ENCODE measurements at regions not wholly inside any gene's neighbourhood (a gene's known extent, or its start where the extent isn't known, plus 50 kb on each side); places are given as distances from the start of the nearest gene placed in this dataset.

GRCh38 chr3:152916753-152917279 lies 81.9 kb downstream of the P2RY1 start:
- H4K20me1 ChIP-seq (ENCODE audit: insufficient read depth, poor library complexity, severe bottlenecking), result no peaks in the 10 kb centered on the region
- no peak overlapping the region for H3K4me2 ChIP-seq
- H3K27ac ChIP-seq, result no peak overlapping the region
- H3K9me2 ChIP-seq (replicated peaks; ENCODE audit: insufficient read depth), result no peaks in the 10 kb centered on the region
- H3K4me1 ChIP-seq (ENCODE audit: insufficient read depth), result no peaks in the 10 kb centered on the region
- TF ChIP-seq EZH2phosphoT487 (IDR thresholded peaks at IDR 0.05; ENCODE audit: low read depth, severe bottlenecking, unreplicated experiment), result no peak
- no peak for TF ChIP-seq CTCF (IDR thresholded peaks at IDR 0.05; ENCODE audit: poor library complexity)
- TF ChIP-seq EZH2 (IDR thresholded peaks at IDR 0.05; ENCODE audit: borderline replicate concordance), result no peak
- no peaks in the 10 kb centered on the region for H3K79me2 ChIP-seq
- WGBS (ENCODE audit: low lambda C conversion rate, missing lambda C conversion rate), result 91% methylated on average over 5 of the region's 5 CpGs
- no peak overlapping the region for H2AFZ ChIP-seq
- no peaks in the 10 kb centered on the region for H3K36me3 ChIP-seq (replicated peaks; ENCODE audit: insufficient read depth, low read depth)
- no peak overlapping the region for H3K4me3 ChIP-seq
- no peak for DNase-seq (ENCODE audit: low spot score)
- H3K27me3 ChIP-seq, result no peaks in the 10 kb centered on the region
- no peaks in the 10 kb centered on the region for H3K9me3 ChIP-seq (ENCODE audit: low read depth)

DNA sequence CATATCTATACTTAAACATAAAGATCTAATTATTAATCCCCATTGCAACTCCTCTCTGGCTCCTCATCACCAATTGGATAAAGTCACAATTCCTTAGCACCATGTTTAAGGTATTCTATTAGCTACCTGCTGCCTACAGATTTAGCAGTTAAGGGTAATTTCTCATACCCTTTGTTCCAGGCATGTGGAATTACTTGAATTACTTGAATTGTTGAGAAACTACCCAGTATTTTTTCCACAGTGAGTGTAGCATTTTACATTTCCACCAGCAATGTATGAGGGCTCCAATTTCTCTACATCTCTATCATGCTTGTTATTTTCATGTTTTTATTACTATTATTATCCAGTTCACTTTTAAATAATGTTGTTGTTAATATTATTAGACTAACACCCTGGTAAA lies 86.4 kb downstream of the P2RY1 start:
- no peaks in the 10 kb centered on the region for H3K27me3 ChIP-seq
- no peaks in the 10 kb centered on the region for H3K36me3 ChIP-seq (replicated peaks; ENCODE audit: insufficient read depth, low read depth)
- no peak for DNase-seq (ENCODE audit: low spot score)
- H3K4me2 ChIP-seq, result no peak overlapping the region
- no peaks in the 10 kb centered on the region for H3K9me2 ChIP-seq (replicated peaks; ENCODE audit: insufficient read depth)
- no peaks in the 10 kb centered on the region for H3K79me2 ChIP-seq
- H3K27ac ChIP-seq, result no peak overlapping the region
- no peaks in the 10 kb centered on the region for H3K4me1 ChIP-seq (ENCODE audit: insufficient read depth)
- no peaks in the 10 kb centered on the region for H4K20me1 ChIP-seq (ENCODE audit: insufficient read depth, poor library complexity, severe bottlenecking)
- H2AFZ ChIP-seq, result no peak overlapping the region
- no peak for TF ChIP-seq EZH2 (IDR thresholded peaks at IDR 0.05; ENCODE audit: borderline replicate concordance)
- no peak for TF ChIP-seq EZH2phosphoT487 (IDR thresholded peaks at IDR 0.05; ENCODE audit: low read depth, severe bottlenecking, unreplicated experiment)
- TF ChIP-seq CTCF (IDR thresholded peaks at IDR 0.05; ENCODE audit: poor library complexity), result no peak
- no peaks in the 10 kb centered on the region for H3K9me3 ChIP-seq (ENCODE audit: low read depth)
- no peak overlapping the region for H3K4me3 ChIP-seq

DNA sequence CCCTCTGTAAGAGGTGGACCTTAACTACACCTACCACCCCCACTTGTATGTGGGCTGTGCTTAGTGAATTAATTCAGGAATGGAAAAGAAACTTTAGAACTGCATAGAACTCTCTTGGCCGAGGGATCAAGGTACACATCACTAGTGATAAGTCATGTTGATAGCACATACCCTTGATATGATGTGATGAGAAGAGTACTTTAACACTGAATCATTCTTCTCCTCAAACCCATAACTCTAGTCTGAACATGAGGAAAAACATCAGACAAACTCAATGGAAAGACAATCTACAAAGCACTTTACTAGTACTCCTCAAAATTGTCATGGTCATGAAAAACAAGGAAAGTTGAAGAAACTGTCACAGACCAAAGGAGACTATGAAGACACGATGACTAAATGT lies 87.6 kb downstream of the P2RY1 start:
- TF ChIP-seq EZH2 (IDR thresholded peaks at IDR 0.05; ENCODE audit: borderline replicate concordance), result no peak
- no peak for TF ChIP-seq EZH2phosphoT487 (IDR thresholded peaks at IDR 0.05; ENCODE audit: low read depth, severe bottlenecking, unreplicated experiment)
- TF ChIP-seq CTCF (IDR thresholded peaks at IDR 0.05; ENCODE audit: poor library complexity), result no peak
- Histone ChIP-seq H3K4me2 (no peak overlapping the region), H3K4me3 (no peak overlapping the region), H3K9me2 (replicated peaks; ENCODE audit: insufficient read depth) (no peaks in the 10 kb centered on the region), H3K27ac (no peak overlapping the region), H3K36me3 (replicated peaks; ENCODE audit: insufficient read depth, low read depth) (no peaks in the 10 kb centered on the region), H3K4me1 (ENCODE audit: insufficient read depth) (no peaks in the 10 kb centered on the region), H3K9me3 (ENCODE audit: low read depth) (no peaks in the 10 kb centered on the region), H3K79me2 (no peaks in the 10 kb centered on the region), H3K27me3 (no peaks in the 10 kb centered on the region), H4K20me1 (ENCODE audit: insufficient read depth, poor library complexity, severe bottlenecking) (no peaks in the 10 kb centered on the region), H2AFZ (no peak overlapping the region)
- 83% methylated on average over 2 of the region's 2 CpGs for WGBS (ENCODE audit: low lambda C conversion rate, missing lambda C conversion rate)
- no peak for DNase-seq (ENCODE audit: low spot score)

- 66% methylated on average over 3 of the region's 3 CpGs for WGBS (ENCODE audit: low lambda C conversion rate, missing lambda C conversion rate)
- H3K4me2 ChIP-seq, result no peak overlapping the region
- no peaks in the 10 kb centered on the region for H3K4me1 ChIP-seq (ENCODE audit: insufficient read depth)
- no peak overlapping the region for H3K27ac ChIP-seq
- no peaks in the 10 kb centered on the region for H3K27me3 ChIP-seq
- no peaks in the 10 kb centered on the region for H3K36me3 ChIP-seq (replicated peaks; ENCODE audit: insufficient read depth, low read depth)
- TF ChIP-seq CTCF (IDR thresholded peaks at IDR 0.05; ENCODE audit: poor library complexity) (no peak), EZH2phosphoT487 (IDR thresholded peaks at IDR 0.05; ENCODE audit: low read depth, severe bottlenecking, unreplicated experiment) (no peak), EZH2 (IDR thresholded peaks at IDR 0.05; ENCODE audit: borderline replicate concordance) (no peak)
- H3K79me2 ChIP-seq, result no peaks in the 10 kb centered on the region
- H3K9me2 ChIP-seq (replicated peaks; ENCODE audit: insufficient read depth), result no peaks in the 10 kb centered on the region
- H2AFZ ChIP-seq, result no peak overlapping the region
- no peaks in the 10 kb centered on the region for H4K20me1 ChIP-seq (ENCODE audit: insufficient read depth, poor library complexity, severe bottlenecking)
- H3K9me3 ChIP-seq (ENCODE audit: low read depth), result no peaks in the 10 kb centered on the region
- DNase-seq (ENCODE audit: low spot score), result no peak
- no peak overlapping the region for H3K4me3 ChIP-seq
Measured at GRCh38 chr3:152927131-152927530, 92.2 kb downstream of the P2RY1 start.
